ENCODE measurements at regions not wholly inside any gene's neighbourhood (a gene's known extent, or its start where the extent isn't known, plus 50 kb on each side); places are given as distances from the start of the nearest gene placed in this dataset.

DNA sequence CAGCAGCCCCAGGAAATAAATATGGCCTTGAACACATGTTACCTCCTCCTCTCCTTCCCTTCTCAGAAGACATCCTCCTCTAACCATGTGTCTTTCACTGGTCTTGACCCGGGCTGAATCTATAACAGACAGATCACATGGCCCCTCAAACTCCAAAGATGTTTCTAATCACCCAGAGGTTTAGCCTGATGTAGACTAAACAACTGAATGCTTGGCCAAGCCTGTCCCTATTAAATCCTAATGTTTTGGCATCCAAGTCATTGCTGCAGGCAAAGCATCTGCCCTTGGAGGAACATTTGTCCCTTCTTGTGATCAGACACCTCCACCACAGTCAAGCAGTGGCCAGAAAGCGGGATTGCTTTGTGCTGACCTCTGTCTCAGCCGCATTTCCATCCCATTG is 65.5 kb downstream of the ANKRD60 start:
- no peak for DNase-seq
- intact Hi-C loops (cut with DNase I) = no loop called here

DNA sequence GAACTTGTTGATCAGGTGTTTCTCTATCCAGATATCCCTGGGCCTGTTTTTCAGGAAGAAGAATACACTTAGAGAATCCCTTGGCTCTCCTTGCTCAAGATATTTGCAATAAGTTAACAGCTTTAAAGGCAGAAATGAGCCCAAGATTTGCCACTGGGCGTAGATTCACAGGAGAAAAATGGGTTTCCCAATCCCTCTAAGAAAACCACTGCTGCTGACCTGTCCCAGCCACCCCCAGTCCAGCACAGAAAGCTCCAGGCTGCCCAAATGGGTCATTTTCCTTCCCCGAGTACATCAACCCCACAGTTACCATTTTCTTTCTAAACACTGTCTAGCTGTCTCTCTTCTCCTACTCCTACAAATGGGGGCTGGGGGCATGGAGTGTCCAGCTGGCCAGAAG is 67.3 kb downstream of the ANKRD60 start:
- no peak for DNase-seq
- intact Hi-C loops (cut with DNase I) = no loop called here

GRCh38 chr20:58160451-58161061 is 67.9 kb downstream of the ANKRD60 start:
- intact Hi-C loops (cut with DNase I) = no loop called here
- DNase-seq = no peak

- no peak for DNase-seq
- intact Hi-C loops (cut with DNase I) = no loop called here
Observed at GRCh38 chr20:58155148-58155925, 73.1 kb downstream of the ANKRD60 start.

GRCh38 chr20:58154113-58154512 is 74.3 kb downstream of the ANKRD60 start:
- intact Hi-C loops (cut with DNase I) = no loop called here
- no peak for DNase-seq

- intact Hi-C loops (cut with DNase I) = no loop called here
- DNase-seq = no peak
Observed at GRCh38 chr20:58153121-58153520, 75.3 kb downstream of the ANKRD60 start.

- intact Hi-C loops (cut with DNase I) = no loop called here
- DNase-seq = peak in 9 of 42 donors; percentile 11 to 48 (median 23)
Observed at GRCh38 chr20:58150772-58151171, 77.7 kb downstream of the ANKRD60 start.

DNA sequence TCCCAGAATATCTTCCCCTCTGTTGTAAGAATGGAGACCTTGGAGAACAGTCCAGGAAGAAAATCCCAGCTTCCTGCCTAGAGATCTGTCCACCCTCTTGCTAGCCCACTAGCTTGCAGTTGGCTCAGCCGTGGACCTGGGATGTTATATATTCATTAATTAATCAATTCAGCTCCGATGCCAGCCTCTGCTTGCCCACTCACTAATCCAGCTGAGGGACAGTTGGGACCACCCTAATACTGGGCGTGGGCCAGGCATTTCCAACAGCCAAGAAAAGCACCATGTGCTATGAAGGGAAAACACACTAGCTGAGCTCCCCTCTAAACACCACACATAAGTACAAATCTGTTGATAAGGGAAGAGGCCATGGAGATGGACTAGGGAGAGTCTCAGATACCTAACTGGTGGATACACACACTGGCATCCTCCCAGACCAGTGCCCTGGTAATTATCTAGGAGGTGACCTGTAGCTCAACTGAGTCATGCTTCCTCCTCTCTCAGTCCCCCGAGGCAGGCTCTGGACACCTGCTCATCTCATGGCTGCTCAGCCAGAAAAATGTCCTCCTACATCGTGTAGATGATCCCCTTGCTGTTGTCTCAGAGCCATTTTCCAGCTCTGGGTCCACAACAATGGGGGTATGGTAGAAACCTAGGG is 78.9 kb downstream of the ANKRD60 start:
- intact Hi-C loops (cut with DNase I) = no loop called here

DNA sequence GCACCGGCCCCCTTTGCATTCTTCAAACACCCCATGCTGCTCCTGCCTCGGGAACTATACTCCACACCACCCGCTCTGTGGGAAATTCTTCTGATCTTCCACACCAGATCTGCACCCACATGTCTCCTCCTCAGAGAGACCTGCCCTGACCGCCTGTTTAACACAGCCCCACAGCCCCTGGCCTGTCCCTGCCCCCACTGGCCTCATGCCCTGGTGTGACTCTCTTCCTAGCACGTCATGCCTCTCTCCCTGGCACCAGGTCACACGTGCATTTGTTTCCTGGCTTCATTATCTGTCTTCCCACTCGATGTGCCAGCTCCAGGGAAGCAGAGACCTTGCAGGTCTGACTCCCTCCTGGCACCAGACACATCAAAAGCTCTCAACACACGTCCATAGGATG is 79.6 kb downstream of the ANKRD60 start:
- DNase-seq = no peak
- intact Hi-C loops (cut with DNase I) = no loop called here

More for the DNA sequence above, 78.9 kb downstream of the ANKRD60 start:
- DNase-seq = no peak

- no peak for DNase-seq
- intact Hi-C loops (cut with DNase I) = no loop called here
Observed at GRCh38 chr20:58147628-58148370, 80.7 kb downstream of the ANKRD60 start.

- peak in 3 of 42 donors; percentile 2 to 26 (median 18) for DNase-seq
- intact Hi-C loops (cut with DNase I) = no loop called here
Observed at GRCh38 chr20:58146746-58147140, 81.7 kb downstream of the ANKRD60 start.

- intact Hi-C loops (cut with DNase I) = no loop called here
- DNase-seq = peak in 2 of 42 donors; percentile 10 to 12
Observed at GRCh38 chr20:58146081-58146745, 82.2 kb downstream of the ANKRD60 start.

- peak in 2 of 42 donors; percentile 0 to 22 for DNase-seq
- intact Hi-C loops (cut with DNase I) = no loop called here
Observed at GRCh38 chr20:58145506-58146080, 82.9 kb downstream of the ANKRD60 start.

DNA sequence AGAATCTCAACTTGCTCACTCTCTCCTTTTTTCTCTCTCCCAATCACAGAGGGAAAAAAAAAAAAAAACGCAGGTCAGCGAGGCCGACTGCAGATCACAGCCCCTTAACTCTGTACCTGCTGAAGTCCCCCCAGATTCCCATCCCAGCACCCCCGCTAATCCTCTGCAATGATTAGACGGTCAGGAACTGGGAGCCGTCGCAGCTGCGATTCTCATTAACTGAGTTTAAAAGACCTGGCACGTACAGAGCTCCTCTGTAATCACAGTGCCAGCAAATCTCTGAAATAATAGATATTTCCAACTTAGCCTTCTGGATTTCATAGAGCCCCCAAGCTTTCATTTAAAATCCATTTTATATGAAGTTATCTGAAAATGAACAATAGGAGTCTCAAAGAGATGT is 84.4 kb downstream of the ANKRD60 start:
- DNase-seq = peak in 3 of 42 donors; percentile 2 to 23 (median 6)
- intact Hi-C loops (cut with DNase I) = no loop called here

DNA sequence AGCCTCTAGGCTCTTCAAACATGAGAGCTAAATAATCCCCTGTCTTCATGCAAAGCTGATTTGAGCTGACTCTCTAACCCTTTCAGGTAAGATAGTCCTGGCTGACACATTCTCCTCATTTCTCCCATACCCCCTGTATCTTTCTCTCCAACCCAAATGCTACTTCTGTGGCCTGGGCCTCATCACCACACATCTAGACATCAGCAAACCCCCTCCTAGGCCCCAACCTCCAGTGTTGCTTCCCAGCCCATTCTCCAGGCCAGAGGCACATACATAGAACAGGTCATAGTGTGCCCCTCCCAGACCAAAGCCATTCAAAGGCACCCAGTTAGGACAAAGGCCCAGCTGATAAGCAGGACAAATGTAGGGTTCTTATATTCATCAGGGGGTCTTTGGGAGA is 84.9 kb downstream of the ANKRD60 start:
- intact Hi-C loops (cut with DNase I) = no loop called here
- peak in 2 of 42 donors; percentile 5 for DNase-seq

GRCh38 chr20:58142843-58143185 is 85.6 kb downstream of the ANKRD60 start:
- peak in 4 of 42 donors; percentile 13 to 36 (median 32) for DNase-seq
- intact Hi-C loops (cut with DNase I) = no loop called here

GRCh38 chr20:58141971-58142842 is 86.2 kb downstream of the ANKRD60 start:
- intact Hi-C loops (cut with DNase I) = no loop called here
- DNase-seq = peak in 5 of 42 donors; percentile 4 to 42 (median 22)

DNA sequence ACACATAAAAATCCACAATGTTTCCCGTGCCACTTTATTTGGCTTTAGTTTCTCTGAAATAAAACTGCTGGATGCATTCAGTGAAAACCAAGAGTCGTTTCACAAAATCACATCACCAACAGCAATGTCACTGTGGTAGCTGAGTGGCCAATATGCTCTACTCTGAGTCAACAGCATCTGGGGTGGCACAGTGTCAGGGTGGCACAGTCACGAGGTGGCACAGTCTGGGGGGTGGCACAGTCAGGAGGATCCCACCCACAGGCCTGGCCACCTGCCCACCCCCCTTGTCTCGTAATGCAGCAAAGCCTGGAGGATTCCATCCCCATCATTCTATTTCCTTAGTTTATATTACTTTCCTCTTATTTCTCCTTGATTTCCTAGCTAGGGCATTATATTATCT is 87.0 kb downstream of the ANKRD60 start:
- peak in 40 of 42 donors; percentile 10 to 87 (median 58) for DNase-seq
- intact Hi-C loops (cut with DNase I) = no loop called here

All from head of caudate nucleus (tissue), 42 donors.